Endothelial cell of umbilical vein (primary cell): ENCODE measurements at regions not wholly inside any gene's neighbourhood (a gene's known extent, or its start where the extent isn't known, plus 50 kb on each side); places are given as distances from the start of the nearest gene placed in this dataset.

Source experiments
- BruUV-seq: library from RNA; stranded (reverse); fragments of 400-500 nt; replicated peaks from 2 replicates; lab custom pipeline; 2021; lab: Mats Ljungman, UMichigan
- CTCF ChIA-PET: fragments of 300-600, 350-600 bp; sonication (Branson Sonifier 250); formaldehyde crosslinking; loops from one replicate; lab custom pipeline; 2021; ENCODE audit warnings: antibody characterized with exemption, inconsistent platforms; lab: Charles Lee
- POLR2A ChIA-PET: fragments of 300-600, 350-600 bp; sonication (Branson Sonifier 250); formaldehyde crosslinking; loops from one replicate; lab custom pipeline; 2021; ENCODE audit warnings: antibody characterized with exemption, inconsistent platforms; lab: Charles Lee
- DNase-seq: peaks from one replicate; pipeline ENCODE4 v3.0.0-alpha.2; 2011; ENCODE audit warnings: low read depth, low spot score
- FAIRE-seq: peaks from 2 replicates; lab custom pipeline; 2011; peaks lifted over from hg19 to GRCh38; lab: Jason Lieb, UNC
- H2AFZ ChIP-seq: 2 replicates; pipeline ENCODE4 v1.6.0; 2012; ENCODE audit warnings: low read depth, low read length, control low read depth, inconsistent platforms
- H3K27ac ChIP-seq: 2 replicates; pipeline ENCODE4 v1.5.1; 2011; ENCODE audit warnings: low read depth, mild to moderate bottlenecking, control low read depth, low read length, moderate library complexity; ENCODE audit not compliant: insufficient read depth
- H3K27me3 ChIP-seq, 2 experiments: 2 replicates each; pipeline versions ENCODE4 v1.6.0 to v1.6.1; 2011; ENCODE audit warnings: low read length in 2 of 2, mixed read lengths in 1 of 2; ENCODE audit not compliant: control insufficient read depth in 2 of 2, insufficient read depth in 2 of 2
- H3K36me3 ChIP-seq, 2 experiments: 2 replicates in 1 of 2; 3 replicates in 1 of 2; pipeline ENCODE4 v1.5.1; 2011; ENCODE audit warnings: low read length in 2 of 2, mild to moderate bottlenecking in 1 of 2, moderate library complexity in 1 of 2; ENCODE audit not compliant: control insufficient read depth in 2 of 2, insufficient read depth in 2 of 2; ENCODE audit errors: extremely low read depth in 1 of 2
- H3K4me1 ChIP-seq: 3 replicates; pipeline ENCODE4 v1.5.1; 2011; ENCODE audit warnings: mild to moderate bottlenecking, low read length; ENCODE audit not compliant: control insufficient read depth, insufficient read depth; ENCODE audit errors: extremely low read depth
- H3K4me2 ChIP-seq: 2 replicates; pipeline ENCODE4 v1.6.1; 2011; ENCODE audit warnings: low read length, control low read depth, mixed read lengths; ENCODE audit not compliant: insufficient read depth
- H3K4me3 ChIP-seq, 3 experiments: fragments of 200-600 bp in 1 of 3; sonication (generic), shearing (Covaris generic) in 1 of 3; replicated peaks in 1 of 3; 2 replicates each; pipeline ENCODE4 v1.5.1; 2011 to 2016; ENCODE audit warnings: control low read depth in 3 of 3, low read length in 3 of 3, mild to moderate bottlenecking in 2 of 3, inconsistent platforms in 1 of 3, low read depth in 1 of 3, moderate library complexity in 1 of 3; ENCODE audit not compliant: insufficient read depth in 1 of 3
- H3K79me2 ChIP-seq: 2 replicates; pipeline ENCODE4 v1.6.0; 2012; ENCODE audit warnings: low read length, inconsistent platforms; ENCODE audit not compliant: control insufficient read depth, insufficient read depth
- H3K9ac ChIP-seq: replicated peaks from 2 replicates; pipeline ENCODE3; 2011; ENCODE audit warnings: low read length, control low read depth; ENCODE audit not compliant: insufficient read depth; ENCODE audit errors: extremely low read depth
- H3K9me1 ChIP-seq: replicated peaks from 3 replicates; pipeline ENCODE4 v1.6.0; 2011; ENCODE audit warnings: mild to moderate bottlenecking, low read length; ENCODE audit not compliant: control insufficient read depth, insufficient read depth; ENCODE audit errors: extremely low read depth
- H3K9me3 ChIP-seq: replicated peaks from 2 replicates; pipeline ENCODE4 v1.5.1; 2012; ENCODE audit warnings: low read length, inconsistent platforms; ENCODE audit not compliant: control insufficient read depth, insufficient read depth
- H4K20me1 ChIP-seq: replicated peaks from 2 replicates; pipeline ENCODE3; 2011; ENCODE audit warnings: mild to moderate bottlenecking, low read length; ENCODE audit not compliant: control insufficient read depth, insufficient read depth; ENCODE audit errors: extremely low read depth
- EZH2 ChIP-seq: IDR thresholded peaks from 2 replicates; pipeline ENCODE4 v1.6.1; 2012; ENCODE audit warnings: borderline replicate concordance, low read depth, mild to moderate bottlenecking, moderate library complexity, low read length, inconsistent platforms; ENCODE audit not compliant: severe bottlenecking
- FOS ChIP-seq: IDR thresholded peaks from 2 replicates; pipeline ENCODE4 v1.6.1; 2011; ENCODE audit warnings: mild to moderate bottlenecking, low read length, moderate library complexity, borderline replicate concordance; ENCODE audit not compliant: insufficient read depth
- GATA2 ChIP-seq: IDR thresholded peaks from 2 replicates; pipeline ENCODE4 v1.7.0; 2011; ENCODE audit warnings: low read depth, mild to moderate bottlenecking, moderate library complexity, mixed read lengths, low read length; ENCODE audit not compliant: insufficient read length, insufficient read depth
- JUN ChIP-seq: IDR thresholded peaks from 2 replicates; pipeline ENCODE4 v1.6.1; 2011; ENCODE audit warnings: borderline replicate concordance, low read depth; ENCODE audit not compliant: insufficient read length, insufficient read depth
- MYC ChIP-seq: IDR thresholded peaks from one replicate; pipeline ENCODE4 v1.6.1; 2011; ENCODE audit warnings: mild to moderate bottlenecking, low read depth, low read length
- POLR2A ChIP-seq: IDR thresholded peaks from 2 replicates; pipeline ENCODE4 v1.6.1; 2012; ENCODE audit warnings: low read depth, mild to moderate bottlenecking, control low read depth, low read length
- POLR2AphosphoS5 ChIP-seq: IDR thresholded peaks from 2 replicates; pipeline ENCODE4 v1.6.1; 2012; ENCODE audit warnings: low read depth, mild to moderate bottlenecking, control low read depth, low read length, moderate library complexity; ENCODE audit not compliant: insufficient read depth
- dilution Hi-C: fragments of 300-500 bp; cut with MboI; formaldehyde crosslinking; loops from one replicate; pipeline ENCODE4 v1.15.0; 2019; ENCODE audit warnings: low sequenced_read_pairs; ENCODE audit not compliant: extremely low pct_ligation_motif_present
- intact Hi-C: fragments of 100-400 bp; cut with micrococcal nuclease; formaldehyde crosslinking; loops from one replicate; pipeline ENCODE4 v1.10.0; 2022
- TF ChIP-seq, protein P1 (sequence below): IDR thresholded peaks from 2 replicates; pipeline ENCODE4 v1.6.1; 2011; ENCODE audit not compliant: insufficient read depth, insufficient read length
- TF ChIP-seq, protein P2 (sequence below), 2 donors: IDR thresholded peaks; 1 replicate in 1 of 2; 2 replicates in 1 of 2; pipeline ENCODE4 v1.5.1; 2011; ENCODE audit warnings: low read length in 2 of 2, mild to moderate bottlenecking in 2 of 2, moderate library complexity in 2 of 2, control low read depth in 1 of 2, inconsistent platforms in 1 of 2, low read depth in 1 of 2; ENCODE audit not compliant: insufficient read depth in 1 of 2; ENCODE audit errors: extremely low read depth in 1 of 2

DNA sequence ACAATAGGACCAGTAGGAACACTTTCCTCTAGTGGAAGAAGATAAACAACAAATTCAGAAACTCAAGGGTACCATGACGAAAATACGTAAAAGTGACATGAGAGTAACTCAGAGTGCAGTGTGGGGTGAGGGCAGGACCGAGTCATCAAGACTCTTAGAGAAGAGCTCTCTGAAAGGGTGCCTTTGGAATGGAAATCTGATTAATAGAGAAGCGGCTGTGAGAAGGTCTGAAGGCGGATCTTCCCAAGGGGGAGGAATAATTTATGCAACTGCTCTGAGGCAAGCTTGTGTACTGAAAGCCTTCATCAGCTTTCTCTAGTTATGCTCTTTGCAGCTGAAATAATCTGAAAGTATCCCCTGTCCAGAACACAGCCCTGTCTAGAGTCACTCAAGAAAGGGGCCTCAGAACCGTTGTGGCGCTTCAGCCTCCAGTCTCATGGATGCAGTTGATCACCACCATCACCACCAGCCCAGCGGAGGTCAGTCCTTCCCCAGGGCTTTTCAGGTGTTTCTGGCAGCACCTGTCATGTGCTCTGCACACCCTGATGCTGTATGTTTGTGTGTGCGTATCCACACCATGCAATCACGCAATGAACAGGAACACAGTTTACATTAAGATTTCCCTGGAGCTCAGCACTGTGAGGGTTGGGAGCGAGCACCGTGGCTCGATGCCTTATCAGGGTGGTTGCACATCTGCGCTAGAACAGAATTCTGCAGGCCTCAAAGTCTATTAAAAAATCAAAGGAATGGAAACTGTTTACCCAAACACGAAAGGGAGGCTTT, 396.5 kb downstream of the SMOC2 start:
- Histone ChIP-seq H3K79me2 (no peaks in the 10 kb centered on the region), H3K9ac (no peak overlapping the region), H3K27ac (no peak overlapping the region), H3K4me3 (no peak overlapping the region), H4K20me1 (no peaks in the 10 kb centered on the region), H3K4me2 (no peak overlapping the region), H2AFZ (no peak overlapping the region), H3K36me3 (no peaks in the 10 kb centered on the region), H3K27me3 (no peaks in the 10 kb centered on the region), H3K9me3 (peaks cover 9% of the 10 kb centered on the region), H3K4me1 (no peaks in the 10 kb centered on the region), H3K9me1 (no peaks in the 10 kb centered on the region)
- TF ChIP-seq POLR2A (no peak), POLR2AphosphoS5 (no peak), EZH2 (no peak), GATA2 (no peak), FOS (no peak), JUN (no peak), MYC (no peak)
- TF ChIP-seq, protein P1, sequence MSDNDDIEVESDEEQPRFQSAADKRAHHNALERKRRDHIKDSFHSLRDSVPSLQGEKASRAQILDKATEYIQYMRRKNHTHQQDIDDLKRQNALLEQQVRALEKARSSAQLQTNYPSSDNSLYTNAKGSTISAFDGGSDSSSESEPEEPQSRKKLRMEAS: no peak
- TF ChIP-seq, protein P2, sequence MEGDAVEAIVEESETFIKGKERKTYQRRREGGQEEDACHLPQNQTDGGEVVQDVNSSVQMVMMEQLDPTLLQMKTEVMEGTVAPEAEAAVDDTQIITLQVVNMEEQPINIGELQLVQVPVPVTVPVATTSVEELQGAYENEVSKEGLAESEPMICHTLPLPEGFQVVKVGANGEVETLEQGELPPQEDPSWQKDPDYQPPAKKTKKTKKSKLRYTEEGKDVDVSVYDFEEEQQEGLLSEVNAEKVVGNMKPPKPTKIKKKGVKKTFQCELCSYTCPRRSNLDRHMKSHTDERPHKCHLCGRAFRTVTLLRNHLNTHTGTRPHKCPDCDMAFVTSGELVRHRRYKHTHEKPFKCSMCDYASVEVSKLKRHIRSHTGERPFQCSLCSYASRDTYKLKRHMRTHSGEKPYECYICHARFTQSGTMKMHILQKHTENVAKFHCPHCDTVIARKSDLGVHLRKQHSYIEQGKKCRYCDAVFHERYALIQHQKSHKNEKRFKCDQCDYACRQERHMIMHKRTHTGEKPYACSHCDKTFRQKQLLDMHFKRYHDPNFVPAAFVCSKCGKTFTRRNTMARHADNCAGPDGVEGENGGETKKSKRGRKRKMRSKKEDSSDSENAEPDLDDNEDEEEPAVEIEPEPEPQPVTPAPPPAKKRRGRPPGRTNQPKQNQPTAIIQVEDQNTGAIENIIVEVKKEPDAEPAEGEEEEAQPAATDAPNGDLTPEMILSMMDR (IDR thresholded peaks at IDR 0.05; ENCODE audit: extremely low read depth in 1 of 2, insufficient read depth in 1 of 2, low read depth in 1 of 2, low read length in 2 of 2): no peak
- CTCF ChIA-PET: no interaction called here
- dilution Hi-C loops (no loop called here), intact Hi-C loops (no loop called here)
- BruUV-seq: no TSS peak
- POLR2A ChIA-PET: no interaction called here
- FAIRE-seq: no peak
- no peak for DNase-seq
